GM23338 (cell line): ENCODE measurements at regions not wholly inside any gene's neighbourhood (a gene's known extent, or its start where the extent isn't known, plus 50 kb on each side); places are given as distances from the start of the nearest gene placed in this dataset.

ENCODE experiments used
- CREB1 ChIP-seq: fragments of 250-450 bp; sonication (Bioruptor Pico); IDR thresholded peaks from 2 replicates; pipeline ENCODE4 v1.5.0; 2020; ENCODE audit warnings: low read depth, mild to moderate bottlenecking, moderate library complexity
- CTCF ChIP-seq, 2 experiments: fragments of 200-600 bp in 1 of 2; sonication (generic) in 1 of 2; conservative IDR thresholded peaks; 2 replicates each; pipeline versions ENCODE4 v1.5.1 to v1.6.1; 2016 to 2017; ENCODE audit warnings: antibody characterized with exemption in 2 of 2, low read depth in 2 of 2, mild to moderate bottlenecking in 2 of 2, moderate library complexity in 1 of 2
- ETS1 ChIP-seq: IDR thresholded peaks from 2 replicates; pipeline ENCODE4 v1.6.1; 2016; ENCODE audit warnings: antibody characterized with exemption
- EZH2 ChIP-seq: fragments of 200-600 bp; sonication (generic); IDR thresholded peaks from one replicate; pipeline ENCODE4 v1.8.0; 2017; ENCODE audit warnings: antibody characterized with exemption, mild to moderate bottlenecking, low read depth; ENCODE audit not compliant: unreplicated experiment
- EZH2phosphoT487 ChIP-seq: fragments of 200-600 bp; sonication (generic); IDR thresholded peaks from one replicate; pipeline ENCODE4 v1.8.1; 2018; ENCODE audit warnings: antibody characterized with exemption; ENCODE audit not compliant: unreplicated experiment
- JUNB ChIP-seq: IDR thresholded peaks from one replicate; pipeline ENCODE4 v1.6.1; 2016; ENCODE audit warnings: antibody characterized with exemption; ENCODE audit not compliant: unreplicated experiment
- NANOG ChIP-seq: IDR thresholded peaks from 2 replicates; pipeline ENCODE4 v1.6.1; 2016; ENCODE audit warnings: antibody characterized with exemption, borderline replicate concordance
- POLR2AphosphoS5 ChIP-seq: IDR thresholded peaks from 2 replicates; pipeline ENCODE4 v1.6.1; 2016; ENCODE audit warnings: antibody characterized with exemption, low read depth
- REST ChIP-seq: IDR thresholded peaks from one replicate; pipeline ENCODE4 v1.6.1; 2018; ENCODE audit warnings: antibody characterized with exemption; ENCODE audit not compliant: unreplicated experiment
- ZNF331 ChIP-seq: fragments of 250-450 bp; sonication (Bioruptor Pico); IDR thresholded peaks from 2 replicates; pipeline ENCODE4 v1.5.0; 2020; ENCODE audit warnings: low read depth, mild to moderate bottlenecking, moderate library complexity
- ZNF462 ChIP-seq: fragments of 250-450 bp; sonication (Bioruptor Pico); IDR thresholded peaks from 2 replicates; pipeline ENCODE4 v1.5.0; 2020; ENCODE audit warnings: mild to moderate bottlenecking, moderate library complexity

GRCh38 chr9:82410866-82411265 is 422.3 kb downstream of the SPATA31D1 start:
- TF ChIP-seq CTCF (conservative IDR thresholded peaks at IDR 0.05; ENCODE audit: low read depth in 2 of 2) (no peak), POLR2AphosphoS5 (no peak), ZNF331 (no peak), EZH2 (no peak), CREB1 (CRISPR knock-in tag) (no peak), REST (no peak), ZNF462 (CRISPR knock-in tag) (no peak), JUNB (no peak), EZH2phosphoT487 (no peak), ETS1 (no peak), NANOG (no peak)
